GM10266 (cell line): ENCODE measurements at regions not wholly inside any gene's neighbourhood (a gene's known extent, or its start where the extent isn't known, plus 50 kb on each side); places are given as distances from the start of the nearest gene placed in this dataset.
"Not testable (repeated sequence)": the region's sequence is repeated elsewhere in the genome, so short reads cannot be mapped to it uniquely, and the experiment has no call there.

Experiments
- DNase-seq: peaks from one replicate; pipeline ENCODE4 v3.0.0; 2012; ENCODE audit errors: extremely low spot score
- TF ChIP-seq, protein P1 (sequence below): IDR thresholded peaks from 2 replicates; pipeline ENCODE4 v1.5.1; 2012; ENCODE audit warnings: mild to moderate bottlenecking, low read depth; ENCODE audit not compliant: control insufficient read depth, insufficient read depth; ENCODE audit errors: missing control alignments

- TF ChIP-seq, protein P1, sequence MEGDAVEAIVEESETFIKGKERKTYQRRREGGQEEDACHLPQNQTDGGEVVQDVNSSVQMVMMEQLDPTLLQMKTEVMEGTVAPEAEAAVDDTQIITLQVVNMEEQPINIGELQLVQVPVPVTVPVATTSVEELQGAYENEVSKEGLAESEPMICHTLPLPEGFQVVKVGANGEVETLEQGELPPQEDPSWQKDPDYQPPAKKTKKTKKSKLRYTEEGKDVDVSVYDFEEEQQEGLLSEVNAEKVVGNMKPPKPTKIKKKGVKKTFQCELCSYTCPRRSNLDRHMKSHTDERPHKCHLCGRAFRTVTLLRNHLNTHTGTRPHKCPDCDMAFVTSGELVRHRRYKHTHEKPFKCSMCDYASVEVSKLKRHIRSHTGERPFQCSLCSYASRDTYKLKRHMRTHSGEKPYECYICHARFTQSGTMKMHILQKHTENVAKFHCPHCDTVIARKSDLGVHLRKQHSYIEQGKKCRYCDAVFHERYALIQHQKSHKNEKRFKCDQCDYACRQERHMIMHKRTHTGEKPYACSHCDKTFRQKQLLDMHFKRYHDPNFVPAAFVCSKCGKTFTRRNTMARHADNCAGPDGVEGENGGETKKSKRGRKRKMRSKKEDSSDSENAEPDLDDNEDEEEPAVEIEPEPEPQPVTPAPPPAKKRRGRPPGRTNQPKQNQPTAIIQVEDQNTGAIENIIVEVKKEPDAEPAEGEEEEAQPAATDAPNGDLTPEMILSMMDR: no peak
- no peak for DNase-seq
Measured at GRCh38 chr1:166391279-166392066, 224.7 kb upstream of the FAM78B start.

GRCh38 chr1:166395729-166396128 is 228.9 kb upstream of the FAM78B start:
- no peak for DNase-seq
- TF ChIP-seq, protein P1: no peak

GRCh38 chr1:166409253-166410082 is 242.7 kb upstream of the FAM78B start:
- not testable (repeated sequence) for DNase-seq

DNA sequence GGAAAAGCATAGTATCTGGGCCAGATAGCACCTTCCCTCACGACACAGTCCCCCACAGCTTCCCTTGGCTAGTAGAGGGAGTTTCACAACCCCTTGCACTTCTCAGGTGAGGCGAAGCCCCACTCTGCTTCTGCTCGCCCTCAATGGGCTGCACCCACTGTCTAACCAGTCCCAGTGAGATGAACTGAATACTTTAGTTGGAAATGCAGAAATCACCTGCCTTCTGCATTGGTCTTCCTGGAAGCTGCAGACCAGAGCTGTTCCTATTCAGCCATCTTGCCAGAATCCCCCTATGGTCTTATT is 243.2 kb upstream of the FAM78B start:
- TF ChIP-seq, protein P1: no peak
- DNase-seq: no peak

- DNase-seq: not testable (repeated sequence)
Measured at GRCh38 chr1:166416831-166417230, 250.0 kb upstream of the FAM78B start.

DNA sequence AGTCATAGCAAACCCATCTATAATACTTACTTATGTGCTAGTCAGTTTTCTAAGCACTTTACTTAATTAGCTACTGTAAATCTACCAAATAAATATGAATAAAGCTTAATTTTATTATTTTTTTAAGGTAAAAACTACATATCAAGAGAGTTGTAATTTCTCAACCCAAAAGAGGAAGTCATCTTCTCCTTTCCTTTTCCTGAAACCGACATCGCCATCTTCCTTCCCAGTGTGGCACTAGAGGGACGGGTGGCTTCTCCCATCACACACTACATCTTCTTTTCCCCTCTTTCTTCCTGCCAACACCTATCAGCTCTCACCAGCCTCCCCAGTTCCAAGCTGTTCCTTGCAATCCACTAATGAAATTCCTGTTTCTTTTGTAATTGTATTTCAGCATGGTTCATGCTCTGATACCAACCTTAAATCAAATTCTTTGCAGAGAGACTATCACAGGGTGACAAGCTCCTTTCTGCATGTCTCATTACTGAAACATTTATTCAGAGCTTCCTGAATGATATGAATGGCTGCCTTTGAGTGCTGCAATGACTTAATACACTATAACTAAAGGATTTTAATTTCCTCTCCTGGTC is 251.6 kb upstream of the FAM78B start:
- no peak for DNase-seq

DNA sequence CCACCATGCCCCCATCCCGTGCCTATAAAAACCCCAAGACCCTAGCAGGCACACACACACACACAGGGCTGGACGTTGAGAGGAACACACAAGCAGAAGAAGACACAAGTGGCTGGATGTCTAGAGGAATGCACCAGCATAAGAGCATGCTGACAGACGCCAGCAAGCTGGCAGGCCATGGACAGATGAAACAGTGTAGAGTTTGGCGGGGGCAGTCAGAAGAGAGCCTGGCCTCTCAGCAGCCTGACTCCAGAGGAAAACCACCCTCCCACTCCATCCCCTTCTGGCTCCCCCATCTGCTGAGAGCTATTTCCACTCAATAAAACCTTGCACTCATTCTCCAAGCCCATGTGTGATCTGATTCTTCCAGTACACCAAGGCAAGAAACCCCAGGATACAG is 255.8 kb upstream of the FAM78B start:
- DNase-seq: not testable (repeated sequence)

More for the DNA sequence above, 251.6 kb upstream of the FAM78B start:
- TF ChIP-seq, protein P1: no peak

- TF ChIP-seq, protein P1: no peak
- DNase-seq: no peak
Measured at GRCh38 chr1:166432655-166433054, 265.9 kb upstream of the FAM78B start.
